ENCODE measurements at regions not wholly inside any gene's neighbourhood (a gene's known extent, or its start where the extent isn't known, plus 50 kb on each side); places are given as distances from the start of the nearest gene placed in this dataset.
A peak's percentile ranks its signal among the peaks of the same experiment; 100 is the strongest.

DNA sequence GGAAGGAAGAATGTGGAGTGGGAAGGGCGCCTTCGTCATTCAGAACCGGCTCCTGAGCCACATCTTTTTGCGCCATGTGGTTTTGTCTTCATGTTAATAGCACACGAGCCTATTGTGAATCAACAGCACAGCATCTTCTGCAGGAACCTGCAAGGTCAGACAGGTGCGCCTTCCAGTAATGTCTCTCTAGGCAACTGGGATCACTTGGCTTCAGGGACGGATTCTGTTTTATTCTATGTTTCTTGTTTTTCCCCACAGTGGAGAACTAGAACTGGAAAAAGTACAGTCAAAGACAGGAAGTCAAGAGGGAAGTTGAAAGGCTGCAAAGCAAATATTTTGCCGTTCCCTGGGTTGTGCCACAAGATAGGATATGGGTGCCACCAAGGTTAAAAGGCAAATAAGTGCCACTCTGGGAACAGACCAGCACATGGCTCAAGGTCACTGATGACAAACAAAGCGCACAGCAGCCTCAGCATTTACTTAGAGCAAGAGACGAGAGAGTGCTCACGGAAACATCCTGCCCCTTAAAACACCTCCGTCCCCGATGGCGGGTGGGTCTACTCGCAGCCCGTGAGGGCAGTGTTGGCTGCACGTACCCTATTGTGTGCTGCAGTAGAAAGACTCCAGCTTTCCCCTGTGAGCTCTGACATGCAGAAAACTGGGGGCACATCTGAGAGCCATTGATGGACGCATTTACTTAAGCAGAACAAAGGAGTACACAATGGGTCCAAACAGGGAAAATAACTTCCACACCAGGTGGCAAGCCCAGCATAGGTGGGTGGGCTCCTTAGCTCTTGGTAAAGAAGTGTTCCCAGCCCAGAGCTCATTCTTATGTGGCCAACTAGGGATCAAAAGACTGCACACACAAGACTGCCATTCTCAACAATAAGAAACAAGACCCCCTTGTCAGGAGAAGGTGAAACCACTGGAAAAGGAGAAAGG lies 107.2 kb upstream of the PARD3B start:
- DNase-seq, result no peak

DNA sequence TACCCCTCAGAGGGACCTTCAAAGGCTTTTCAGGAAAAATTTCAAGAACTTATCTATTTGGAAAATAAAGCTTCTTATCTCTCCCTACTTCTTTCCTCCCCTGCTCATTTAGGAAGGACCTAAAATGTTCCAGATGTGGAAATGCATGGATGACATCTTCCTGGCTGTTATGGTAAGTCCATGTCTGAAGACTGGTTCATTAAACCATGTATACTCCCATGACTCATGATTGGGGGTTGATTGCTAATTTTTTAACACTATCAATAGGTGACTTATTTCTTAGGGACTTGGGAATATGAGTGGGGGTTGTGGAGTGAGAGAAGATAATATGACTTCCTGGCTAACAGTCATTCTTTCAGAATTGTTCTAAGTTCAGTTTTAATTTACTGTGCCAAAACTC lies 104.0 kb upstream of the PARD3B start:
- DNase-seq, result no peak

GRCh38 chr2:204445149-204445548 lies 100.1 kb upstream of the PARD3B start:
- no peak for DNase-seq

GRCh38 chr2:204447722-204448121 lies 97.6 kb upstream of the PARD3B start:
- DNase-seq, result no peak

GRCh38 chr2:204449977-204450376 lies 95.3 kb upstream of the PARD3B start:
- DNase-seq, result no peak

- no peak for DNase-seq
Observed at GRCh38 chr2:204451766-204452165, 93.5 kb upstream of the PARD3B start.

DNA sequence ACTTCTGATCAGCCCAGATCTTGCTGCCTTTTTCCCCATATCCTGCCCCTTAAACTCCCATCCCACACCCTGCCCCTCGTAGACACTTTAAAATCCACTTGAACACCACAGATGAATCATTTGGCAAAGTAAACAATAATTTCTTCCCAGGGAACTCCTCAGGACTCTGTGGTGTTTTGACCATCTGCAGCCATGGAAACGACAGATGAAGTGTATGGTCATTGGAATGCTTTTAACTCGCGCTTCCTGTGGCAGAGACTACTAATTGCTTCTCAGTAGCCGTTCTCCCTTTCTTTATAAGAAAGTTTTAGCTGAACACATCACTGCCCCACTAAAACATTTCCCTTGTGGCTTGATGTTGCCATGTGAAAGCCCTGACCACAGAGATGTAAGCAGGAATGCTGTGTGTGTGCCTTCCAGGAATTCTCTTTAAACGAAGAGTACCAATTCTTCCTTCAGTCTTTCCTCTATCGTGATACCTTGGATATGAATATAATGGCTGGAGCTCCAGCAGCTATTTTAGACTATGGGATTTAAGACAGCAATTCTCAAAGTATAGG lies 92.7 kb upstream of the PARD3B start:
- DNase-seq, result peak; percentile 68

DNA sequence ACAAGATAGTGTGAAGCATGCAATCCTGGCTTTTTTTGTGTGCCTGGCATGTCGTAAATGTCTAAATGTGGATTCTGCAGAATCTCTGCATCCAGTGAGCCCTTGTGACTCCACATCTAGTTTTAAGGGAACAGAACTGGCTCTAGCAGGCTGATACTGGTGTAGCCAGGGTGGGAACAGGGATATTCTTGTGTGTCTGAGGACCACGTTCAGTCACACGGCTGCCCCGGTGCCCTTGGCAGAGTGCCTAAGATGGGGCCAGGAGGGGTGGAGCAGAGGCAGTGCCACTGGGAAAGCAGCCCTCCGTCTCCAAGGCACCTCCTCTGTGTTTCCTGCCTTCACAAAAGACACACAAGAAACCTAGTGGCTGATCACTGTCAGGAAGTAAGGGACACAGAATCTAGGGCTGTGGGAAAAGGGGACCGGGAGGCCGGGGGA lies 91.5 kb upstream of the PARD3B start:
- DNase-seq, result peak; percentile 5

GRCh38 chr2:204454672-204455380 lies 90.4 kb upstream of the PARD3B start:
- no peak for DNase-seq

DNA sequence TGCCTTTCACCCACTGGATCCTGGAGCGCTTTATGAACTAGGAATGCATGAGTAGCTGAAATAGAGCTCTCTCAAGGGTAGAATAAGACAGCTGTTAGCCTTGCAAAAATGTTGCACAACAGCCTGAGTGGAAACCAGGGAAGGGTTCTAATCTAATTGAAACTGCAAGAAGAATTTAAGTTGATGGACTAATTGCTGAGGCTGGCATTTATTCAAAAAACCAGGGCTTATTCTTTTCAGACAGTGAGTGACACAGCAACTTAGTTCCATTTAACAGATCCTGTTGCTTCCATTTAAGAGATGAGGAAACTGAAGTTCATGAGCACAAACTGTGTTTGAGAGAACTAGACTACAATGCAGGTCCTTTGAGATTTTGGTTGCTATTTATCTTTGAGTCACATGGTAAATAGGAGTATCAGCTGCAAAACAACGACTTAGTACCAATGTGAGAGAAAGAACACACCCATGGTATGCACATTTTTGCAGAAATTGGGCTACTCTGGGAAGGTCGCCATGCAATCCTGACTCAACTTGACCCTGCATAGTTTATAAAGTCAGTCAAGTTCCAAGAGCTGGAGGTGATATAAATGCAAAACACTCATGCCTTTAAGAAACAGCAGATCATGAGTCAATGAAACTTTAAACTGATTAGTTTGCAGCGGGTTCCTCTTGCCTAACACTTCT lies 76.4 kb upstream of the PARD3B start:
- DNase-seq, result no peak

DNA sequence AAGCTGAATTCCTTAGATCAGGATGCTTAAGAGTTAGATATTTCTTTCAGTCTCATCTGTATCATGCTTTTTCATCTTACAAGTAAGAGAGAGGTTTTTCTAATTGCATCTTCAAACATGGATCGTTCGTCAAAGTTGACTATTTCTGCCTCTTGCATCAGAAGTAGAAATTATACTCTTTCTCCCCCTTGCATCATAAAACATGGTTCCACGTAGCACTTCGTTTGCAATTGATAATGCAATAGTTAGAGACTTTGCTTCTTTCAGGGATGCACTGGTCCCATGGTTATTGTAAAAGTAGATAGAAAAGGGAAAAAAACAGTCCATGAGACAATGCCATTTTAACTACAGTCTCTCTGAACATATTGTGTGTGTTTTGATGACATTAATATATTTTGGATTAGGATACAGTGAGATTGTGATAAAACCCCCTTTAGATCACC lies 75.1 kb upstream of the PARD3B start:
- no peak for DNase-seq

GRCh38 chr2:204470621-204471196 lies 74.6 kb upstream of the PARD3B start:
- no peak for DNase-seq

DNA sequence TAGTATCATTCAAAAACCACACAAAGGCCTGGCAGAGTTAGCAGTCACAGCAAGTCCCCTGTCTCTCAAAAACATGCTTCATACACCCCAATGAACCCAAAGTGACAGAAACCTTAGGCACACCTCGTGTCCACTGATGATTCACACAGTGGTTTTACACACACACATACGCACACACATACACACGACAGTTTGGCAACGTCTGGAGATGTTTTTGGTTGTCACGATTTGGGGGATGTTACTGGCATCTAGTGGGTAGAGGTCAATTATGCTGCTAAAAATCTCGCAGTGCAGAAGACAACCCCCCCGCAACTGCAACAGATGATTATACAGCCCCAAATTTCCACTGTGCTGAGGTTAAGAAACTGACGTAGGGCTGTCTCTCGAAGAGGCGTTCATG lies 72.9 kb upstream of the PARD3B start:
- DNase-seq, result no peak

DNA sequence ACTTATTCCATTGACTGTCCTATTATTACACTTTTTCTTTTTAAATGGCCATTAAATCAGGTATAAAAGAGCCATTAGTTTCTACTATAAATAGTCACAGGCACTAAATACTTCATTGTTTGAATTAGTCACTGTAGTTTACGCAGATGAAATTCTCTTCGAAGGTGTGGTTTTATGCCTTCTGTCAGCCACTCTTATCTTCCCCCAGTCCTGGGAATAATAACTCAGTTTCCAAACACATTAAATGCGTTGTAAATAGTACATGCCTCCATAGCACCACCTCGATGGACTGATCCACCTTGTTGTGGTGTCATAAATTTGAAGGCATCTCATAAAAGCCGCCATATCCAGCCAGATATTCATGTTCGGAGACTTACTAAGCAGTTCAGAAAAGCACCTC lies 72.1 kb upstream of the PARD3B start:
- no peak for DNase-seq

- no peak for DNase-seq
Observed at GRCh38 chr2:204475399-204475798, 69.9 kb upstream of the PARD3B start.

- no peak for DNase-seq
Observed at GRCh38 chr2:204477358-204477950, 67.8 kb upstream of the PARD3B start.

GRCh38 chr2:204479557-204479956 lies 65.7 kb upstream of the PARD3B start:
- no peak for DNase-seq

DNA sequence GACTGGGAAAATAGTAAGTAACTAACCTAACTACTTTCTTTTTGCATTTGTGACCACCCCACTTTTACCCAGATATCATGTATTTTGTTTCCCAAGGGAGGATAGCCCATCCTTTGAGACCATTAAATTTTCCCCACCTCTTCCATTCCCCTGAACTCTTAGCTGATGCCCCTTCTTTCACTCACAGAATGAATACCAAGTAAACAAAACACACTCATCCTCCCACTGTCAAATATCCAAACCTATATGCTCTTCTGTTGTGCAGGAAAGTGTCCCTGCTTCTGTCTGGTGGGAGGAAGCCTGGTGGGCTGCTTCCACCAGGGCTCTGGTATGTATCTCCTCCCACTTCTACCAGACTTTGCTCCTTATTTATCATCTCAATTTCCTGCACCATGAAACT lies 64.6 kb upstream of the PARD3B start:
- DNase-seq, result no peak

GRCh38 chr2:204483608-204484081 lies 61.6 kb upstream of the PARD3B start:
- peak; percentile 64 for DNase-seq

- DNase-seq, result no peak
Observed at GRCh38 chr2:204486321-204486720, 59.0 kb upstream of the PARD3B start.

DNA sequence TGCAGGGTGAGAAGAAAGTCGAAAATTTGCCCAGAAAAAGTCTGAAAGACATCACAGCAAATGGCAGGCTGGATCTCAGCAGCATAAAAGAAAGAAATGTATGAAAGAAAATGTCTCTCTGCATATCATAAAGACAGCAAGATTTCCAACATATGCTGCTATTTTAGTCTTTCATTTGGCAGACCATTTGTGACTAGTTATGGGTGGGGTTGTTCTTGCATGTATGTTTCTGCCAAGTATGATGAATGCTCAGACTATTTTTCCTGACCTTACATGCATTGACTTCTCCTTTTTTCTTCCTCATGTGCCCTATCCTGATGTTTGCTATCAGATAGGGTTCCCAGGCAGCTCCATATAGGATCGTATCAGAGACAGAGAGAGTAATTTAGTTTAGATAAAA lies 58.5 kb upstream of the PARD3B start:
- DNase-seq, result no peak

Measured in NCI-H1105 treated with DMSO at 0.1 percent for 48 hours (cell line).